ENCODE measurements at regions not wholly inside any gene's neighbourhood (a gene's known extent, or its start where the extent isn't known, plus 50 kb on each side); places are given as distances from the start of the nearest gene placed in this dataset.
A peak's percentile ranks its signal among the peaks of the same experiment; 100 is the strongest.

DNA sequence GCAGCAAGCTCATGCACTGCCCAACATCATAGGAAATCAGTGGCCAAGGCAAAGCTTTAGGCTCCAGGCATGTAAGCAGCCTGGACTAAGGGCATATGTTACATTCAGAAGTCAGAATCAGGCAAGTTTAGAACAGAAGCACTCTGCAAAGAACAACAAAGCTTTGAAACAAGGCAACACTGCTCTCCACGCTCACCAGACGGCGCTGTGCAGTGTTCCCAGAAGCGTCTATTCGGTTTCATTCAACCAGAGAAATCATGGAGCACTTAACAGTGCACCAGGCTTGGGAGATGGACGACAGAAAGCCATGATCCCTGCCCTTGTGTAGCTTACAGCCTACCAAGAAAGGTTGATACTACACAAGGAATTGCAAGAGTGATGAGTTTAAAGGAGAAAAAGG, 555.8 kb downstream of the BUD13 start:
- TF ChIP-seq, protein P1, sequence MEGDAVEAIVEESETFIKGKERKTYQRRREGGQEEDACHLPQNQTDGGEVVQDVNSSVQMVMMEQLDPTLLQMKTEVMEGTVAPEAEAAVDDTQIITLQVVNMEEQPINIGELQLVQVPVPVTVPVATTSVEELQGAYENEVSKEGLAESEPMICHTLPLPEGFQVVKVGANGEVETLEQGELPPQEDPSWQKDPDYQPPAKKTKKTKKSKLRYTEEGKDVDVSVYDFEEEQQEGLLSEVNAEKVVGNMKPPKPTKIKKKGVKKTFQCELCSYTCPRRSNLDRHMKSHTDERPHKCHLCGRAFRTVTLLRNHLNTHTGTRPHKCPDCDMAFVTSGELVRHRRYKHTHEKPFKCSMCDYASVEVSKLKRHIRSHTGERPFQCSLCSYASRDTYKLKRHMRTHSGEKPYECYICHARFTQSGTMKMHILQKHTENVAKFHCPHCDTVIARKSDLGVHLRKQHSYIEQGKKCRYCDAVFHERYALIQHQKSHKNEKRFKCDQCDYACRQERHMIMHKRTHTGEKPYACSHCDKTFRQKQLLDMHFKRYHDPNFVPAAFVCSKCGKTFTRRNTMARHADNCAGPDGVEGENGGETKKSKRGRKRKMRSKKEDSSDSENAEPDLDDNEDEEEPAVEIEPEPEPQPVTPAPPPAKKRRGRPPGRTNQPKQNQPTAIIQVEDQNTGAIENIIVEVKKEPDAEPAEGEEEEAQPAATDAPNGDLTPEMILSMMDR (IDR thresholded peaks at IDR 0.05) = peak in 4 of 6 experiments; percentile 25 to 68 (median 50)
- TF ChIP-seq POLR2A (IDR thresholded peaks at IDR 0.05) = no peak
- no peaks in the 10 kb centered on the region for H3K36me3 ChIP-seq
- H3K27ac ChIP-seq = no peak overlapping the region
- no peaks in the 10 kb centered on the region for H3K27me3 ChIP-seq
- H3K4me1 ChIP-seq = no peaks in the 10 kb centered on the region
- no peaks in the 10 kb centered on the region for H3K9me3 ChIP-seq
- H3K4me3 ChIP-seq = no peak overlapping the region
- peak in 2 of 3 donors; percentile 64 to 75 for DNase-seq

DNA sequence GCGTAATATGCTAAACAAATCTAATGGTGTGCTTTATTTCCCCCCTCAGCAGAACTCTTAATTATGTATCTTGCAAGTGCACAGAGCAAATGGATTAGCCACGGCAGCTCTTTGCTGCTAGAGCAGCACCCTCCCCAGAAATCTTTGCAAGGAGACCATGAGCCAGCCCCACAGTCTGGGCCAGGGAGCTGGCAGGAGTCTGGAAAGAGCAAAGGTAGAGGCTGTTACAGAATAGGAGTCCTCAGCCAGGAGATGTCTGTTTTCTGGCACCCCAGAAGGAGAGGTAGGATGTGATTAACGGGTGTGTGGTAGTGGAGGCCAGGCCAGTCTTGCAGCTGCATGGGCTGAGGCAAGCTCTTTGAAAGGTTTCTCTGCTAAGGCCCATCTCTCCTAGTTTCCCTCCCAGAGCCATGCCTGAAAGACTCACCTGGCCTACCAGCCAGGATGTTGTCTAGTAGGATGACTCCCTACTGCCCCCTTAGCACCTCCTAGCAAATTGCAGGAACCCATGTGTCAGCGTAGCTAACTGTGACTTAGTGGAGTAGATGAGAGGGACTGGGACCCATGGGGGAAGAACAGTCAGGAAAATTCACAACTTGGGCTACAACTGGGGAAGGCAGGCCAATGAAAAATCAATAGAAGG, 557.2 kb downstream of the BUD13 start:
- no peak for TF ChIP-seq POLR2A (IDR thresholded peaks at IDR 0.05)
- TF ChIP-seq, protein P1 (IDR thresholded peaks at IDR 0.05) = no peak
- H3K27me3 ChIP-seq = no peaks in the 10 kb centered on the region
- DNase-seq = peak in 1 of 3 donors; percentile 25
- H3K9me3 ChIP-seq = no peaks in the 10 kb centered on the region
- H3K4me1 ChIP-seq = no peaks in the 10 kb centered on the region
- no peak overlapping the region for H3K27ac ChIP-seq
- H3K4me3 ChIP-seq = no peak overlapping the region
- H3K36me3 ChIP-seq = no peaks in the 10 kb centered on the region

DNA sequence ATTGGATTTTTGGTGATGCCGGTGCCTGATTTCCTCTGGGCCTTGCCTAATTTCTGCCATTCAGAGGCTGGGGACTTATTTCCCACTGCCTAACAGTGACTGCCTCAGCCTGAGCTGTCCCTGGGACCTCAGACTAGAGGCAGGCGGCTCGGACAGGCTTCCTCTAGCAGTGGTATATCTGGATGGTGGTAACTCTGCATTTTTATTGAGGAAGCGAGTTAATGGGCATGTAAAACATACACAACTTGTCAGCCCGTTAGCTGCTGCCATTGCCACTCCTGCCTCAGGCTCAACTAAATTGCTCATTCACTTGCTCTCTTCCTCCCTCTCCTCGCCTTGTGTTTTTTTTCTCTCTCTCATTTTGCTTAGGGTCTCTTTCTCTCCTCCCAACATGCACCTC, 561.6 kb downstream of the BUD13 start:
- Histone ChIP-seq H3K4me3 (no peak overlapping the region), H3K36me3 (no peaks in the 10 kb centered on the region), H3K9me3 (no peaks in the 10 kb centered on the region), H3K27ac (no peak overlapping the region), H3K27me3 (no peaks in the 10 kb centered on the region), H3K4me1 (no peaks in the 10 kb centered on the region)
- DNase-seq = no peak
- no peak for TF ChIP-seq POLR2A (IDR thresholded peaks at IDR 0.05)
- TF ChIP-seq, protein P1 (IDR thresholded peaks at IDR 0.05) = no peak

DNA sequence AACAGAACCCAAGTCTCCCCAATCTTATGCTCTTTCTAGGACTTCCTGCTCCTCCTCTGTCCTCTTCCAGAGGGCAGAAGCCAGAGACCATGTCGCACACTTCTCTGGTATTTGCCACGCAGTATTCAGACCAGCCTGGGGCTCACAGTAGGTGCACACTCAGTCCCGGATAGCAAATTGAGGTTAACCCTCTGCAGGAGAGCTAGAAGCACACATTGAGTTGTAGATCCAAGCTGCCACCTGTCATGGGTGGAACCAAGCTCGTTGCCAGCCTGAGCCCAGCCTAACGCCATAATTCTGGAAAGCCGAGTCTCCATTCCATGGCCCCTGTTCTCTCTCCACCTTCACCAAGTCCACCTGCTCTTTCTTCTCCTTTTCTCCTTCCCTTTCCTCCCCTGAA, 562.1 kb downstream of the BUD13 start:
- no peak for TF ChIP-seq POLR2A (IDR thresholded peaks at IDR 0.05)
- no peaks in the 10 kb centered on the region for H3K27me3 ChIP-seq
- no peaks in the 10 kb centered on the region for H3K36me3 ChIP-seq
- no peak overlapping the region for H3K27ac ChIP-seq
- H3K9me3 ChIP-seq = no peaks in the 10 kb centered on the region
- DNase-seq = no peak
- no peak overlapping the region for H3K4me3 ChIP-seq
- no peaks in the 10 kb centered on the region for H3K4me1 ChIP-seq

DNA sequence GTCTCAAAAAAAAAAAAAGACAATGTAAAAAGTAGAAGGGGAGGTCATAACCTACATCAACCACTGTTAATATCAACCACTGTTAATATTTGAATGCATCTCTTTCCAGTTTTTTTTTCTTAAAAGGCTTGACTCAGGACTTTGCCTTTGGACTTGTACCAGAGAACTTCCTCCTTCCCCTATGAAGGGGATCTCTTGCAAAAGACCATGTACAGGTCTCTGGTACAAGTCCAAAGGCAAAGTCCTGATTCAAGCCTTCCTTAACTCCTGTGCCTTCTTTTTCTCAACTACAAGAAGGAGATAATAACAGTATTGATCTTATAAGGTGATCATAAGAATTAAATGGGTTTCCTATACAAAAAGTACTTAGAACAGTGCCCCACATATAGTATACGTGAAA, 563.5 kb downstream of the BUD13 start:
- no peaks in the 10 kb centered on the region for H3K4me1 ChIP-seq
- H3K27ac ChIP-seq = no peak overlapping the region
- DNase-seq = no peak
- TF ChIP-seq POLR2A (IDR thresholded peaks at IDR 0.05) = no peak
- TF ChIP-seq, protein P1 (IDR thresholded peaks at IDR 0.05) = no peak
- no peaks in the 10 kb centered on the region for H3K36me3 ChIP-seq
- no peaks in the 10 kb centered on the region for H3K9me3 ChIP-seq
- H3K27me3 ChIP-seq = no peaks in the 10 kb centered on the region
- no peak overlapping the region for H3K4me3 ChIP-seq

DNA sequence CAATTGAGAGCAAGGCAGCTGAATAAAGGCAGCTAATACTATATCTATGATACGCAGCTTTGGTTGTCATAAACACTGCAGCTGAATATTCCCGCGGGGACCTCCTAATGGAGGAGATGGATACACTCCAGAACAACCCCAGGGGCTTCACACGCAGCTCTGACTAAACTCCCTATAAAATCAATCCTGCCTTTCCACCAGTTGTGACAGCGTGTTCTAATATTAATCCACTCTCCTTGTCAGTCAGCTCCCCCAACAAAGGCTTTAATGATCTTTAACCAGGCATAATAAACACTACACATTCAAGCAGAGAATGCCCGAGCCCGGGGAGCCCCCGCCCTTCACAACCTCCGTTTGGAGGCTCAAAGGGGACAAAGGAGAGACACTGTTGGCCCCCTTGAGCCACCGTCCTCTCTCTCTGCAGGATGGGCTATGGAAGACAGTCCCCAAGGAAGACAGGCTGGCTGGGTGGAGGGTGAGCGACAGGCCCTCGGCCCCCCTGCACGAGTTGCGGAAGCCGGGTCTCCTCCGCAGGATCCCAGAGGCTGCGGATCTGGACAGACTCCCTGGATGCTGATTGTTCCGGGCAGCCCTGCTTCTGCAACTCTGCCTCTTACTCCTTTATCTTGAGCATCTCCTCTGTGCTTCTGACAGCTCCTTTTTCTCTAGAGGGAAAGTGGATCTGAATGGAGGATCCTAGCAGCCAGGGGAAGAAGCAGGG, 565.2 kb downstream of the BUD13 start:
- no peak overlapping the region for H3K27ac ChIP-seq
- H3K9me3 ChIP-seq = no peaks in the 10 kb centered on the region
- H3K4me1 ChIP-seq = no peaks in the 10 kb centered on the region
- no peak overlapping the region for H3K4me3 ChIP-seq
- H3K36me3 ChIP-seq = no peaks in the 10 kb centered on the region
- TF ChIP-seq POLR2A (IDR thresholded peaks at IDR 0.05) = no peak
- TF ChIP-seq, protein P1 (IDR thresholded peaks at IDR 0.05) = no peak
- no peak for DNase-seq
- H3K27me3 ChIP-seq = no peaks in the 10 kb centered on the region
